ENCODE measurements at regions not wholly inside any gene's neighbourhood (a gene's known extent, or its start where the extent isn't known, plus 50 kb on each side); places are given as distances from the start of the nearest gene placed in this dataset.

GRCh38 chr7:153405704-153406485 is 646.3 kb upstream of the DPP6 start:
- TF ChIP-seq POLR2AphosphoS5 (IDR thresholded peaks at IDR 0.05; ENCODE audit: low read depth, low read length) = no peak
- TF ChIP-seq POLR2A (IDR thresholded peaks at IDR 0.05; ENCODE audit: low read depth, low read length) = no peak
- TF ChIP-seq TAF1 (IDR thresholded peaks at IDR 0.05; ENCODE audit: borderline replicate concordance, low read depth, low read length) = no peak
